ENCODE measurements at regions not wholly inside any gene's neighbourhood (a gene's known extent, or its start where the extent isn't known, plus 50 kb on each side); places are given as distances from the start of the nearest gene placed in this dataset.

- Histone ChIP-seq H3F3A (ENCODE audit: insufficient read depth, low read length) (no peaks in the 10 kb centered on the region), H3K27ac (ENCODE audit: low read length) (no peak overlapping the region), H3K79me2 (ENCODE audit: low read length) (no peaks in the 10 kb centered on the region), H3K4me3 (ENCODE audit: low read length) (no peak overlapping the region), H4K20me1 (ENCODE audit: insufficient read depth, low read length) (no peaks in the 10 kb centered on the region), H3K9me2 (replicated peaks; ENCODE audit: insufficient read depth, low read length) (no peaks in the 10 kb centered on the region), H3K4me1 (ENCODE audit: low read length) (no peaks in the 10 kb centered on the region), H3K9me3 (replicated peaks; ENCODE audit: insufficient read depth, low read length) (no peaks in the 10 kb centered on the region), H3K27me3 (replicated peaks; ENCODE audit: insufficient read depth, low read length) (no peaks in the 10 kb centered on the region), H3K9ac (ENCODE audit: low read length) (no peak overlapping the region), H3K4me2 (ENCODE audit: low read depth, low read length) (no peak overlapping the region), H2AFZ (ENCODE audit: low read length) (no peak overlapping the region), H3K36me3 (replicated peaks; ENCODE audit: insufficient read depth, low read length) (no peaks in the 10 kb centered on the region)
- DNase-seq: no peak
- TF ChIP-seq EZH2phosphoT487 (IDR thresholded peaks at IDR 0.05; ENCODE audit: low read length) (no peak), CTCF (IDR thresholded peaks at IDR 0.05; ENCODE audit: low read length) (no peak), EZH2 (optimal IDR thresholded peaks at IDR 0.05; ENCODE audit: low read depth, low read length) (no peak)
Measured at GRCh38 chr5:61824396-61824795, 481.6 kb upstream of the KIF2A start.

GRCh38 chr5:61827445-61827975 is 478.5 kb upstream of the KIF2A start:
- Histone ChIP-seq H4K20me1 (ENCODE audit: insufficient read depth, low read length) (no peaks in the 10 kb centered on the region), H3K9me3 (replicated peaks; ENCODE audit: insufficient read depth, low read length) (no peaks in the 10 kb centered on the region), H3F3A (ENCODE audit: insufficient read depth, low read length) (no peaks in the 10 kb centered on the region), H3K4me3 (ENCODE audit: low read length) (no peak overlapping the region), H3K27ac (ENCODE audit: low read length) (no peak overlapping the region), H3K9ac (ENCODE audit: low read length) (no peak overlapping the region), H2AFZ (ENCODE audit: low read length) (no peak overlapping the region), H3K79me2 (ENCODE audit: low read length) (no peaks in the 10 kb centered on the region), H3K4me1 (ENCODE audit: low read length) (no peaks in the 10 kb centered on the region), H3K36me3 (replicated peaks; ENCODE audit: insufficient read depth, low read length) (no peaks in the 10 kb centered on the region), H3K27me3 (replicated peaks; ENCODE audit: insufficient read depth, low read length) (no peaks in the 10 kb centered on the region), H3K9me2 (replicated peaks; ENCODE audit: insufficient read depth, low read length) (no peaks in the 10 kb centered on the region), H3K4me2 (ENCODE audit: low read depth, low read length) (no peak overlapping the region)
- no peak for DNase-seq
- TF ChIP-seq EZH2phosphoT487 (IDR thresholded peaks at IDR 0.05; ENCODE audit: low read length) (no peak), CTCF (IDR thresholded peaks at IDR 0.05; ENCODE audit: low read length) (no peak), EZH2 (optimal IDR thresholded peaks at IDR 0.05; ENCODE audit: low read depth, low read length) (no peak)

GRCh38 chr5:61828856-61829255 is 477.1 kb upstream of the KIF2A start:
- no peak overlapping the region for H3K9ac ChIP-seq (ENCODE audit: low read length)

More at GRCh38 chr5:61828856-61829255, 477.1 kb upstream of the KIF2A start:
- Histone ChIP-seq H3K9me3 (replicated peaks; ENCODE audit: insufficient read depth, low read length) (no peaks in the 10 kb centered on the region), H3K9me2 (replicated peaks; ENCODE audit: insufficient read depth, low read length) (no peaks in the 10 kb centered on the region), H3K4me1 (ENCODE audit: low read length) (no peaks in the 10 kb centered on the region), H3K27me3 (replicated peaks; ENCODE audit: insufficient read depth, low read length) (no peaks in the 10 kb centered on the region), H3K79me2 (ENCODE audit: low read length) (no peaks in the 10 kb centered on the region), H3K4me2 (ENCODE audit: low read depth, low read length) (no peak overlapping the region), H3K27ac (ENCODE audit: low read length) (no peak overlapping the region), H2AFZ (ENCODE audit: low read length) (no peak overlapping the region), H3F3A (ENCODE audit: insufficient read depth, low read length) (no peaks in the 10 kb centered on the region), H3K4me3 (ENCODE audit: low read length) (no peak overlapping the region), H4K20me1 (ENCODE audit: insufficient read depth, low read length) (no peaks in the 10 kb centered on the region), H3K36me3 (replicated peaks; ENCODE audit: insufficient read depth, low read length) (no peaks in the 10 kb centered on the region)
- TF ChIP-seq EZH2phosphoT487 (IDR thresholded peaks at IDR 0.05; ENCODE audit: low read length) (no peak), CTCF (IDR thresholded peaks at IDR 0.05; ENCODE audit: low read length) (no peak), EZH2 (optimal IDR thresholded peaks at IDR 0.05; ENCODE audit: low read depth, low read length) (no peak)
- no peak for DNase-seq
